ENCODE measurements at regions not wholly inside any gene's neighbourhood (a gene's known extent, or its start where the extent isn't known, plus 50 kb on each side); places are given as distances from the start of the nearest gene placed in this dataset.

GRCh38 chr1:94619731-94620130, 78.2 kb upstream of the F3 start:
- no peak for TF ChIP-seq CTCF (IDR thresholded peaks at IDR 0.05; ENCODE audit: insufficient read depth, low read depth, low read length)
- ChIA-PET CTCF (interaction anchor here (1.1 to 1.8 kb wide), 3 partner anchors 10 to 15 kb away, joined by 3 to 4 read pairs (median 3); no protein-coding TSS in a partner anchor), POLR2A (no interaction called here)
- no peaks in the 10 kb centered on the region for H3K27me3 ChIP-seq (ENCODE audit: control insufficient read depth, insufficient read depth, low read length)
- no peak overlapping the region for H3K4me3 ChIP-seq (ENCODE audit: low read depth, low read length)
- H3K36me3 ChIP-seq (ENCODE audit: control insufficient read depth, insufficient read depth, low read length) = no peaks in the 10 kb centered on the region
- DNase-seq (ENCODE audit: low read depth) = no peak

GRCh38 chr1:94617957-94618739, 76.6 kb upstream of the F3 start:
- no peak for TF ChIP-seq CTCF (IDR thresholded peaks at IDR 0.05; ENCODE audit: insufficient read depth, low read depth, low read length)
- CTCF ChIA-PET = interaction anchor here (1.8 kb wide), 1 partner anchor 10 kb away, joined by 3 read pairs; no protein-coding TSS in a partner anchor
- H3K27me3 ChIP-seq (ENCODE audit: control insufficient read depth, insufficient read depth, low read length) = no peaks in the 10 kb centered on the region
- no peaks in the 10 kb centered on the region for H3K36me3 ChIP-seq (ENCODE audit: control insufficient read depth, insufficient read depth, low read length)
- POLR2A ChIA-PET = no interaction called here
- no peak for DNase-seq (ENCODE audit: low read depth)
- H3K4me3 ChIP-seq (ENCODE audit: low read depth, low read length) = no peak overlapping the region

- POLR2A ChIA-PET = no interaction called here
- Histone ChIP-seq H3K27me3 (ENCODE audit: control insufficient read depth, insufficient read depth, low read length) (no peaks in the 10 kb centered on the region), H3K36me3 (ENCODE audit: control insufficient read depth, insufficient read depth, low read length) (no peaks in the 10 kb centered on the region), H3K4me3 (ENCODE audit: low read depth, low read length) (no peak overlapping the region)
- no peak for TF ChIP-seq CTCF (IDR thresholded peaks at IDR 0.05; ENCODE audit: insufficient read depth, low read depth, low read length)
- DNase-seq (ENCODE audit: low read depth) = peak; percentile 19
- CTCF ChIA-PET = interaction anchor here (1.4 kb wide), 1 partner anchor 11 kb away, joined by 5 read pairs; no protein-coding TSS in a partner anchor
Observed at GRCh38 chr1:94617134-94617805, 75.7 kb upstream of the F3 start.

- no peaks in the 10 kb centered on the region for H3K36me3 ChIP-seq (ENCODE audit: control insufficient read depth, insufficient read depth, low read length)
Observed at GRCh38 chr1:94616506-94616905, 74.9 kb upstream of the F3 start.

More at GRCh38 chr1:94616506-94616905, 74.9 kb upstream of the F3 start:
- no peak for DNase-seq (ENCODE audit: low read depth)
- H3K27me3 ChIP-seq (ENCODE audit: control insufficient read depth, insufficient read depth, low read length) = no peaks in the 10 kb centered on the region
- no peak for TF ChIP-seq CTCF (IDR thresholded peaks at IDR 0.05; ENCODE audit: insufficient read depth, low read depth, low read length)
- ChIA-PET CTCF (interaction anchor here (1.4 kb wide), 1 partner anchor 10 kb away, joined by 5 read pairs; no protein-coding TSS in a partner anchor), POLR2A (no interaction called here)
- H3K4me3 ChIP-seq (ENCODE audit: low read depth, low read length) = no peak overlapping the region

Measured in BJ (cell line).